ENCODE measurements at regions not wholly inside any gene's neighbourhood (a gene's known extent, or its start where the extent isn't known, plus 50 kb on each side); places are given as distances from the start of the nearest gene placed in this dataset.

- TF ChIP-seq, protein P1, sequence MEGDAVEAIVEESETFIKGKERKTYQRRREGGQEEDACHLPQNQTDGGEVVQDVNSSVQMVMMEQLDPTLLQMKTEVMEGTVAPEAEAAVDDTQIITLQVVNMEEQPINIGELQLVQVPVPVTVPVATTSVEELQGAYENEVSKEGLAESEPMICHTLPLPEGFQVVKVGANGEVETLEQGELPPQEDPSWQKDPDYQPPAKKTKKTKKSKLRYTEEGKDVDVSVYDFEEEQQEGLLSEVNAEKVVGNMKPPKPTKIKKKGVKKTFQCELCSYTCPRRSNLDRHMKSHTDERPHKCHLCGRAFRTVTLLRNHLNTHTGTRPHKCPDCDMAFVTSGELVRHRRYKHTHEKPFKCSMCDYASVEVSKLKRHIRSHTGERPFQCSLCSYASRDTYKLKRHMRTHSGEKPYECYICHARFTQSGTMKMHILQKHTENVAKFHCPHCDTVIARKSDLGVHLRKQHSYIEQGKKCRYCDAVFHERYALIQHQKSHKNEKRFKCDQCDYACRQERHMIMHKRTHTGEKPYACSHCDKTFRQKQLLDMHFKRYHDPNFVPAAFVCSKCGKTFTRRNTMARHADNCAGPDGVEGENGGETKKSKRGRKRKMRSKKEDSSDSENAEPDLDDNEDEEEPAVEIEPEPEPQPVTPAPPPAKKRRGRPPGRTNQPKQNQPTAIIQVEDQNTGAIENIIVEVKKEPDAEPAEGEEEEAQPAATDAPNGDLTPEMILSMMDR (IDR thresholded peaks at IDR 0.05; ENCODE audit: low read length) = no peak
- TF ChIP-seq EZH2 (optimal IDR thresholded peaks at IDR 0.05; ENCODE audit: low read depth, low read length) (no peak), EZH2phosphoT487 (IDR thresholded peaks at IDR 0.05; ENCODE audit: low read length) (no peak)
Measured at GRCh38 chr20:11457488-11457887, 460.2 kb upstream of the BTBD3 start.
